Fibroblast of skin of left biceps (primary cell): ENCODE measurements at regions not wholly inside any gene's neighbourhood (a gene's known extent, or its start where the extent isn't known, plus 50 kb on each side); places are given as distances from the start of the nearest gene placed in this dataset.
"Not testable (repeated sequence)": the region's sequence is repeated elsewhere in the genome, so short reads cannot be mapped to it uniquely, and the experiment has no call there.

Experiments
- DNase-seq, 2 experiments: peaks; one replicate each; pipeline ENCODE4 v3.0.0-alpha.2; 2013; ENCODE audit warnings: low read depth in 2 of 2

- no peak for DNase-seq
These were observed 75.1 kb upstream of the PRKG1 start for GRCh38 chr10:50999163-50999562.

GRCh38 chr10:51000164-51000563 is 74.1 kb upstream of the PRKG1 start:
- peak; percentile 85 to 86 for DNase-seq

DNA sequence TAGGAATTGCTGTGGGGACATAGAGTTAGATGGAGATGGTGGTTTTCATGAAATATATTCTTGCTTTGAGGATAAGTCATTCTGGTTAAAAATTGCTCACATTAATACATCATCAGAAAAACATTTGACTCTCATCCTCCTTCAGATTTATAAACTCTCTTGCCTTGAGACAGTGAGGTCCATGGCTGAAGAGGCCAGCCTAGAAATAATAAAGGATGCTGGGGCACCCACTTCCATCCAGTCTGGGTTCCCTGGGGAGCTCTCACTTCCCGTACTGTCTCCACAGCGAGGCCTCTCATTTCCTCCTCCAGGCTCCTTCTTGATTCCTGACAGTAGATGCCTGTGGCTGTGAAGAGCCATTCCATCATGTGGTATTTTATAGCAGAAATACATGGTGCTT is 73.3 kb upstream of the PRKG1 start:
- DNase-seq = no peak

DNA sequence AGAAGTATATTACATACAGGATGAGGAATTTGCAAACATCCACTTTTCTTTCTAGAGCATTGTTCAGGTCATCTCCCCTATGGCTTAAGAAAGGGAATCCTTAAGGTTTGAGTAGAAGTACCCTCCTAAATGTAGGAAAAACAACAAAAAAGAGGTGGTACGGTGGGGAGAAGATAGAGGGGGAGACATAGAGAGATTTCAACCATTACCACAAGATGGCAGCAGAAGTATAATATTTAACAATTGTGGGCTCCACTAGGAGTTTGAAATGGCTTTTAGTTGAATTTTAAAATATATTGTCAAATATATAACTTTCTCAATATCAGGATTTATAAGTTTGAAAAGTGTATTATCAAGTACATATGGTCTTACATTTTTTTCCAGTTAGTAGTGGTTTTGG is 72.7 kb upstream of the PRKG1 start:
- DNase-seq = no peak

- DNase-seq = no peak
These were observed 71.8 kb upstream of the PRKG1 start for GRCh38 chr10:51002469-51002868.

GRCh38 chr10:51004776-51005175 is 69.5 kb upstream of the PRKG1 start:
- no peak for DNase-seq

DNA sequence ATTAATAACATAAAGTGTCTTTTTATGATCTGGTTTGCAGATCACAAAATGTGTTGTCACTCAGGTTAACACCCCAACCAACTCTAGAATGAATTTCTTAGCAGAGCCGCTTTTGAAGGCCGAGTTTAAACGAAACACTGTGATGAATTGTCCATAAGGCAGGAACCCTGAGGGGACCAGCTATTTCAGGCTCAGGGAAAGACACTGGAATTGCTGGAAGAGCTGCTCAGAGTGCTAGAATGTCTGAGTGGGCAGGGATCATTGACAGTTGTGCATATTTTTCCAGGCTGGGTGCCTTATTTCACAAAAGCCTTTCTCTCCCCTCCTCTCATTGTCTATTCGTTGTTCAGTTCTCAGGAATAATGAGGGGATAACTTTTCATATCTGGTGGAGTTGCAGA is 68.7 kb upstream of the PRKG1 start:
- no peak for DNase-seq

DNA sequence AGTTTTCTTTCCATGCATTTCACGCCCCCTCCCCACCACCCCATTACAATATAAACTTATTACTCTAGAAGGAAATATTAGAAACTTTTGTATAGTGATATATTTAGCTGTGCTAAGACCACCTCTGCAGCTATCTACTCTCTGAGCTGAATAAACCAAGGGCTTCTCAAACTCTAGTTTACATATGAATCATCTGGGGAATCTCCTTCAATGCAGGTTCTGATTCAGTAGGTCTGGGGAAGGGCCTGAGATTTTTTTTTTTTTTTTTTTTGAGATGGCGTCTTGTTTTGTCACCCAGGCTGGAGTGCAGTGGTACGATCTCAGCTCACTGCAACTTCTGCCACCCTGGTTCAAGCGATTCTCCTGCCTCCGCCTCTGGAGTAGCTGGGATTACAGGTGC is 67.6 kb upstream of the PRKG1 start:
- DNase-seq = no peak

- DNase-seq = no peak
These were observed 66.5 kb upstream of the PRKG1 start for GRCh38 chr10:51007781-51008180.

DNA sequence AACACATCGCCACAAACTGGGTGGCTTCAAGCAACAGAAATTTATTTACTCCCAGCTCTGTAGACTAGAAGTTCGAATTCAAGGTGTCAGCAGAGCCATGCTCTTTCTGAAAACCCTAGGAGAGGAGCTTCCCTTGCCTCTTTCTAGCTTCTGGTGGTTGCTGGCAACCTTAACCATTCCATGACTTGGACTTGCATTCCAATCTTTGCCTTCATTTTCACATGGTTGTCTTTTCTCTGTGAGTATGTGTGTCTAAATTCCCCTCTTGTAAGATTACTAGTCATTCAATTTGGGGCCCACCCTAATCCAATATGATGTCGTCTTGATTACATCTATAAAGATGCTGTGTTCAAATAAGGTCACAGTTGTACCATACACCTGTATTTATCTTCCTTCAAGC is 65.9 kb upstream of the PRKG1 start:
- no peak for DNase-seq

DNA sequence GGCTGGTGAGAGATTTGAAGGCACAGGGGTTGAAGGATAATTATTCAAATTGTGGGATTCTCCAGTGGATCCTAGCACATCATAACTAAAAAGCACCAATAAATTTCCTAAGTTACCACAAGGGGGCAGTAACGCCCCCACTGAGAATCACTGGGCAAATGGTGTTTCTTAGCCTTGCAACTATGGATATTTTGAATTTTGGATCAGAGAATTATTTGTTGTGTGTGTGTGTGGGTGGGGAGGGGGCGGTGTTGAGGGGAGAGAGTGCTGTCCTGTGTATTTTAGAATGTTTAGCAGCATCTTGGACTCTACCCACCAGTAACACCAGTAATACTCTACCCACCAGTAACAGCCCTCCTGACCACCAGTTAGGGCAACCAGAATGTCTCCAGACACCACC is 63.3 kb upstream of the PRKG1 start:
- DNase-seq = no peak

DNA sequence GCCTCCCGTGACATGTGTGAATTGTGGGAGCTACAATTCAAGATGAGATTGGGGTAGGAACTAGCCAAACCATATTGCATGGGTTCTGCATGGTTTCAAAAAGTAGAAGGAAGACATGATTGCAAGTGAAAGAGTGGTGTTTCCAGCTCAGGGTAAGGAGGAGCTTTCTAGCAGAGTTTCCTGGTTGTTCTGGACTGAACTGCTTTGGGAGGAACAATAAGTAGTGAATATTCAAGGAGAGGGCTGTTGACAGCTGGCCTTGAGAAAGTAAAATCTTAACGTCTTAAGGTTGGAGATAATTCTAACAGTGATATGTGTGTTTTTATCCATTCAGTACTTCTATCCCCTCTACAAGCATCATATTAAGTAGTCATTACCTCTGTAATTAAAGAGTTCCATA is 62.2 kb upstream of the PRKG1 start:
- DNase-seq = no peak

DNA sequence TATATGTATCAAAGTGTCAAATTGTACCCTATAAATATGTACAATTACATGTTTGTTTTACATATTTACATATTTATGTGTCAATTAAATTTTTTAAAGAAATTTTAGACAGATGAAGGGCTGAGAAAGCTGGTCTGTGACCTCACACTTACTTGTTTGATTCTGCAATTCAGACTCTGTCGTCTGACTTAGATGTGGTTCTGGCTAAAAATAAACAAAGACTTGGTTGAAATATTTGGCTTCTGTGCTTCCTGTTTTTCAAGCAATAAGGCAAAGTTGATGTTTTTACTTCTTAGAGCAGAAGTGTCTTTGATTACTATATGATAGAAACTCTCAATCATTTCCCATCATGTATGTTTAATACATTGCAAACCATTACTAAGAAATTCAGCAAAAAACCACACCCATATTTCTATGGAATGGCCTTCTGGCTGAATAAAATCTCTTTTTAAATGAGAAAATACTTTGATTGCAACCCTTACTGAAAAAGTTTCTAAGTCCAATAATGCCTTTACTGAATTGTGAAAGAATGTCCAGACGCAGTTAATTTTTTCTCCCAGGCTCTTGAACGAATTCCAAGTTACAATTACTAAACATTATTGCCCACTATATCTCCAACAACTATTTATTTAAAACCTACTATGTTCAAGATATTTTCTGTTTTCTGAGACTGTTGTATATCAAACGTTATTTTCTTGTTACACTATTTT is 59.5 kb upstream of the PRKG1 start:
- no peak for DNase-seq

- DNase-seq = not testable (repeated sequence)
These were observed 58.9 kb upstream of the PRKG1 start for GRCh38 chr10:51015390-51015754.

DNA sequence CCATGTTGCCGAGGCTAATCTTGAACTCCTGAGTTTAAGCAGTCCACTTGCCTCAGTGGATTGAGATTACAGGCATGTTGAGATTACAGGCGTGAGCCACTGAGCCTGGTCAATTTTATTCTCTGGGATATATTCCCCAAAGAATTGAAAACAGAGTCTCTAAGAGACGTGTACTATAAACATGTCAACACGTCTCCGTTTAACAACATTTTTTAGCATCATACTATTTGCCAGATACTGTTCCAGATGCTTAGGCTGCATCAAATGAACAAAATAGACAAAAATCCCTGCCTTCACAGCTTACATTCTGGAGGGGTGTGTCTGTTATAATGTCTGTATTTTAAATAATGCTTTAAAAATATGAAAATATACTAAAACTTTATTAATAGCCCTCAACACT is 54.1 kb upstream of the PRKG1 start:
- DNase-seq = no peak

- no peak for DNase-seq
These were observed 51.2 kb upstream of the PRKG1 start for GRCh38 chr10:51022933-51023585.

- DNase-seq = no peak
These were observed 50.7 kb upstream of the PRKG1 start for GRCh38 chr10:51023636-51024035.
